T47D (cell line): ENCODE measurements at regions not wholly inside any gene's neighbourhood (a gene's known extent, or its start where the extent isn't known, plus 50 kb on each side); places are given as distances from the start of the nearest gene placed in this dataset.

Experiments used
- DNase-seq, 2 experiments: peaks; one replicate each; pipeline versions ENCODE4 v3.0.0 to v3.0.0-alpha.2; 2011 to 2012; ENCODE audit warnings: low read depth in 1 of 2, low spot score in 1 of 2
- JUND ChIP-seq: IDR thresholded peaks from 2 replicates; pipeline ENCODE4 v1.6.1; 2012; ENCODE audit warnings: low read depth
- in situ Hi-C: cut with HindIII; loops from 2 replicates; pipeline ENCODE4 v1.10.0; 2016; ENCODE audit warnings: low sequenced_read_pairs, low pct_unique_long_range_greater_than_20kb

GRCh38 chr20:59463541-59463940, 140.8 kb upstream of the PHACTR3 start:
- no peak for DNase-seq
- no peak for TF ChIP-seq JUND
- in situ Hi-C loops = no loop called here

- no peak for TF ChIP-seq JUND
- in situ Hi-C loops = no loop called here
Observed at GRCh38 chr20:59466107-59466815, 138.1 kb upstream of the PHACTR3 start.

DNA sequence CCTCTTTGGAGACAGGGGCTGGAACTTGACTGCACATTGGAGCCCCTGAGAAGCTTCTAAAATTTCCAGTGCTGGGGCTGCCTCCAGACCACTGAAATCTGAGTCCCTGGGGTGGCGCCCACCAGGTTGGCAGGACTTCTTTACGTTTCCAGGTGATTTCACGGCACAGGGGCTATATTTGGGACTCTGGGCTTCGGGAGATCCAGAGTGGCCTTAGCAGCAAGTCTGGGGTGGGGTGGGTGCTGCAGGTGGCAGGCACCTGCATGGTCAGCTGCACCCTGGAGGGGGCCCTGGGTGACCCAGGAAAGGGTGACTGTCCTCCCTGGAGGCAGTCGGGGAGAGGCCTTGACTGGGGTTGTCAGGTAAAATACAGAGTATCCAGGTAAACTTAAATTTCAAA, 135.5 kb upstream of the PHACTR3 start:
- in situ Hi-C loops = no loop called here
- DNase-seq = no peak
- TF ChIP-seq JUND = no peak

More at GRCh38 chr20:59466107-59466815, 138.1 kb upstream of the PHACTR3 start:
- DNase-seq = no peak

DNA sequence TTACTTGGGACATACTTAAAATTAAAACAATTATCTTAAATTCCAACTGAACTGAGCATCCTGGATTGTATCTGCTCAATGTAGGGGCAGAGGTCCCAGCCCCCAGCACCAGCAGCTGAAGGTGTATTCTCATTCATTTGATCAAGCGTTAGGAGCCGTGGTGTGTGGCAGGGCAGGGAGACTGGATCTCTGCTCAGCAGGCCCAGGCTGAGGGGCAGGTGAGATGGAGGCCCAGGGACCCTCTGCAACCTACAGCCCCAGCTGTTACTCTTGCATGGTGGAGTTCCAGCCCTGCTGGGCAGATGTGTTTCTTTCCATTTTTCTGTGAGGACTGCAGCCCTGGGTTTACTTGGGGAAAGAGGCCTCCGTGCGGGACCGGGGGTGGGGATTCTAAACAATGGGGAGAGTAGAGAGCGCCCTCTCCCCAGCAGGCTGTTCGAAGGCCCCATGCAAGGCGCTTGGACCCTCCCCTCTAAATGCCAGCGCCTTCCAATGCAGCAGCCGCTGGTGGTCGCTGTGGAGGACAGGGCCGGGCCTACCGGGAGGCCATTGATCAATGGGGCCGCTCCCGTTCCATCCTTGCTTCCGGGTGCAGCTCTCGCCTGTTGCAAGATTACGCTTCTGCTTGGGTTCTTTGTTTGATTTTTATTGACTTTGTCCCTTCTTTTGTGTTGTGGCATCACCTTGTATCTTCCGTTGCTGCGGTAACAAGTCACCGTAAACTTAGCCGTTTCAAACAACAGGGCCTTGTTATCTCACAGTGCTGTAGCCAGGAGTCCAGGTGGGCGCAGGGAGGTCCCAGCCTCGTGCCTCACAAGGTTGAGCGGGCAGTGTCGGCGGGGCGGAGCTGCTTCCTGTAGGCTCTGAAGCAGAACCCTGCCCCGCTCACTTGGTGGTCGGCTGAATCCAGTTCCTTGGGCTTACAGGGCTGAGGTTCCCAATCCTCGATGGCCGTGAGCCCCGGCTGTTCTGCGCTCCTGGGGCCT, 134.8 kb upstream of the PHACTR3 start:
- in situ Hi-C loops = no loop called here
- DNase-seq = no peak
- TF ChIP-seq JUND = no peak

DNA sequence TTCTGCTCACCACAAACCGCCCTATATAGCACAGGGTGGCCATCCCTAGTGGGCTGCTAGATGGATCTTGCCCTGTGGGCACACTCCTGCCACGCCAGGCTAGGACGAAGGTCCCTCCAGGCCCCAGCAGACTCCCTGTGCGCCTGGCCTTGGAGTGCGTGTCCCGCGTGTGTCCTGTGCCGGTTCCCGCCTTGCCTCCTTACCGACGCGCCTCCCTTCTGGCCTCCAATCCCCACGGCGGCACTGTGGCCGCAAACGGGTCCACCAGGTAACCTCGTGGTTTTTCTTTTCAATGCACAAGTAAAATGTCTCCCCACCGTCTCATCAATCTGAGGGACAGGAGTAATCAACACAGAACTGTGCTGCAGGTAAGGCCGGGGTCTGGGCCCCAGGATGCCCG, 133.8 kb upstream of the PHACTR3 start:
- in situ Hi-C loops = no loop called here
- TF ChIP-seq JUND = no peak
- no peak for DNase-seq

GRCh38 chr20:59471653-59472421, 132.5 kb upstream of the PHACTR3 start:
- no peak for DNase-seq
- in situ Hi-C loops = no loop called here
- TF ChIP-seq JUND = no peak

DNA sequence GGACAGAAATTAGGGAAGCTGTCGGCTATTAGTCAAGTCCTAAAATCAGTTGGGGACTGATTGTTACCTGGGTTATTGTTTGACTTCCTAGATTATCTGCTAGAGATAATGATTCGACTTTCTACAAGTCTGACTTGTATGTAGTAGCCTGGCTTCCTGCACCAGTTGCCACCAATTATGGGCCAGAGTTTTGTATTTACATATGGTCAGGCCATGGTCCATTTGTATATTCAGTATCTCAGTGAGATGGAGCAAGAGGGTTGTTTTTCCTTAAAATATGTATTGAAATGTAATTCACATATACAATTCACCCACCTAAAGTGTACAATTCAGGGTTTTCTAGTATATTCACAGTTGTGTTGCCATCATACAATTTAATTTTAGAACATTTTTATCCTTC, 130.6 kb upstream of the PHACTR3 start:
- in situ Hi-C loops = no loop called here
- no peak for DNase-seq

DNA sequence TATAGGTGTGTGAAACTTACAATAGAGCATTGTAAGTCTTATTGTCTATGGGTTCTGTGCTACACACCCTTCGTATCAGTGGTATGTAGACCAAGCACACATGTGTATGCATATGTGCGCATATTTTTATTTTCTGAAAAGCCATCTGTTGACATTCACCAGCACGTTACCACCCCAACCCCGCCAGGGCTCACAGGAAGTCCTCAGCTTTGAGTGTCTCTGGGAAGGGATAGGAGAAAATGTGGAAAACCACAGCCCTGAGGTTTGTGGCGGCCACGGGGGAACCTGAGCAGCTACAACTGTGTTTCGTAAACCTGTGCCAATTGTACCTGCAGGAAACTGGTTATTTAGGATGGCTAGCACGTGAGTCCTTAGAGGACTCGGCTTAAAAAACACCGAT, 123.3 kb upstream of the PHACTR3 start:
- no peak for DNase-seq
- TF ChIP-seq JUND = no peak
- in situ Hi-C loops = no loop called here

More for the DNA sequence above, 130.6 kb upstream of the PHACTR3 start:
- no peak for TF ChIP-seq JUND

GRCh38 chr20:59481477-59482018, 122.8 kb upstream of the PHACTR3 start:
- in situ Hi-C loops = no loop called here
- no peak for TF ChIP-seq JUND
- no peak for DNase-seq

DNA sequence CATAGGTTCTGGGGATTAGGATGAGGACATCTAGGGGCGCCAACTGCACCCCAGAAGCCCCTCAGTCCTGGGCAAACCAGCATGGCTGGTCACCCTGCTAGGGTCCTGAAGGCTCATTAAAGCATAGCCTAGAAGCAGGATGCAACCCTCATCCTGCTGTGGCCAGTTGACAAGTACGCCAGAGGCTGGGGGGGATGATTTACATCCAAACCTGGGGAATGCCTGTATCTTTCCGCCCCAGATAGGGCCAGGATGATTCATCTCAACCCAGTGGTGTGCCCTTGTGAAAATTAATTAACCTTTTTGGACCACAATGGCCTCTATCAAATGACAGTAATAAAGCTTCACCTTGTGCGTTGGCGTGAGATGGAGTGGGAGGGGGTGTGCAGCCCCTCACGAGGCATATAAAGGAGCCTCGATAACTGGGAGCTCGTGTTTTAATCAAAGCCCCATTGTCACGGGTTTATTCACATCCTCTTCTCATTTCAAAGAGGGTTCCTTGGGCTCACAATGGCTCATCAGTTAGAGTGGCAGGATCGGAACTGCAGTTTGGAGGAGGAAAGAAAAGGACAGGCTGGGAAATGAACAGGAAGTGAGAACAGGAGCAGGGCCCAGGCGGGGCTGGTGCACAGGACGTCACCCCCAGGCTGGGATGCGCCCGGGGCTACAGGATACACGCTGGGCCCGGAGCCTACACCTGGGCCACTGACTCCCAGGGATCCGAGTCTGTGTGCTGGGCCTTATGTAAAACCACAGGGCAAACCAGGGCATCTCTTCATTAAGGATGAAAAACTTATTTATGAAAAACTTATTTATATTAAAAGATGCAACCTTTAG, 121.8 kb upstream of the PHACTR3 start:
- in situ Hi-C loops = no loop called here
- no peak for TF ChIP-seq JUND
- no peak for DNase-seq

GRCh38 chr20:59483481-59483880, 120.9 kb upstream of the PHACTR3 start:
- in situ Hi-C loops = no loop called here
- no peak for DNase-seq
- no peak for TF ChIP-seq JUND

DNA sequence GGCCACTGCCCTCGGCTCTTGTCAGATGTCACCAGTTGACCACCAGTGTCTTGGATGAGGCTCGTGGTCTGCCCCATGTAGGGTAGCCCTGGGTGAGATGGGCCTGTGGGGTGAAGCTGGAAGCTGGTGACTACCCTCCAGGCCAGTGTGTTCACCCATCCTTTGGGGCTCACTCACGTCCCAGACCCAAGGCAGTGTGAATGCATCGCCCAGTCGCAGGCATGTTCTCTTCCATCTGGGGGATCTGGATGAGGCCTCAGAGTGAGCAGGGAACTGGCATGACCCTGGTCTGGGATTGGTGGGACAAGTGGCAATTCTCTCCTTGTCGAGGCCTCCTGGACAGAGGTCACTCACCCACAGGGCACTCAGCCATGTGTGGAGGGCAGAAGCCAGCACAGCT, 120.1 kb upstream of the PHACTR3 start:
- in situ Hi-C loops = no loop called here
- no peak for DNase-seq
- TF ChIP-seq JUND = no peak
